ENCODE measurements at regions not wholly inside any gene's neighbourhood (a gene's known extent, or its start where the extent isn't known, plus 50 kb on each side); places are given as distances from the start of the nearest gene placed in this dataset.

GRCh38 chr1:185594786-185595410 is 139.3 kb upstream of the HMCN1 start:
- TF ChIP-seq CTCF (IDR thresholded peaks at IDR 0.05) (no peak), POLR2A (IDR thresholded peaks at IDR 0.05) (no peak)
